Hepatic stellate cell (primary cell): ENCODE measurements at regions not wholly inside any gene's neighbourhood (a gene's known extent, or its start where the extent isn't known, plus 50 kb on each side); places are given as distances from the start of the nearest gene placed in this dataset.
A peak's percentile ranks its signal among the peaks of the same experiment; 100 is the strongest.
"Not testable (repeated sequence)": the region's sequence is repeated elsewhere in the genome, so short reads cannot be mapped to it uniquely, and the experiment has no call there.

ENCODE experiments used
- DNase-seq: peaks from one replicate; pipeline ENCODE4 v3.0.0; 2011; ENCODE audit warnings: low spot score

DNA sequence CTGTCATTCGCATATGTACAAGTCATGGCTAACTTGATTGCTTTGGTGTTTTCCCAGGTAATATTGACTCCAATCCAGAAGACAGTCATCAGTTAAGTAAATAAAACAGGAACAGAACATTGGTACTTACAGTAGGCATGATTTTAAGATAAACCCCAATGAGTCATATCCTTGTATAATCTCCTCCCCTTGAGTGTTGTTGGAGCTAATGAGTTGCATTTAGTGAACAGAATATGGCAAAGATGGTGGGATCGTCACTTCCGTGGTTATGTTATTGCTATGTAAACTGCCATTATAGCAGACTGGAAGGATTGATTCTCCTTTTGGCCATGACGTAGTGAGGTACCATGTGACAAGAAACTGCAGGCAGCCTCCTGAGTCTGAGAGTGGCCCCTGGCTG is 102.2 kb downstream of the TMX1 start:
- DNase-seq = no peak

DNA sequence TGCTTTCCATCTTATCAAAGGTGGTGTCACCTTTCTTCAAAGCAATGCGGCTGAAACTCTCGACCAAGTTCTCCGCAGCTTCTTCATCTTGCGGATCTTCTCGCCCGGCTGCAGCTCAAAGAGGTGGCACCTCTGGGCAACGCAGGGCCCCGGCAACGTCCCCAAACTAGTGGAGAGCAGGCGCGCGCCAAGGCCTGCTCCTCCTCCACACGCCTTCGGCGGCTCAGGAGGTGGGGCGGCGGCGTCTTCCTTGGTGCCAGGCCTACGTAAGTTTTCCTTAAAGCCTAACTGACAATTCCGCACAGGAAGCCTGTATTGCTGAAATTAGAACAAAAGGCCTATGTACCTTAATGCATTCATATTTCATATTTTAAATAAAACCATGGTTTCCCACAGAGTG is 112.0 kb downstream of the TMX1 start:
- no peak for DNase-seq

DNA sequence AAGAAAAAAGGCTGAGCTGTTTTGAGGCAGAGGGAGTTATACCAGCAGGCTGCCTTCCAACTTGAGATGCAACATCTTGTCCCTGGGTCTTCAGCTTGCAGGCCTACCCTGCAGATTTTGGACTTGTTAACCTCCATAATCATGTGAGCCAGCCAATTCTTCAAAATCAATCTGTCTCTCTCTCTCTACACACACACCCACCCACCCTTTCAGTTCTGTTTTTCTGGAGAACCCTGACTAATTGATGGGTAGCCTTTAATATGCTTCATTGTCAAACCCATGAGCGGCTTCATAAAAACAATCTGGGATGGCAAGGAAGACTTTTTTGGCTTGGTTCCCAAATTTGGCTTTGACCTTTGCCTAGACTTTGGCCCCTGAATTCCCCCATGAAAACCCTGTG is 113.9 kb downstream of the TMX1 start:
- no peak for DNase-seq

DNA sequence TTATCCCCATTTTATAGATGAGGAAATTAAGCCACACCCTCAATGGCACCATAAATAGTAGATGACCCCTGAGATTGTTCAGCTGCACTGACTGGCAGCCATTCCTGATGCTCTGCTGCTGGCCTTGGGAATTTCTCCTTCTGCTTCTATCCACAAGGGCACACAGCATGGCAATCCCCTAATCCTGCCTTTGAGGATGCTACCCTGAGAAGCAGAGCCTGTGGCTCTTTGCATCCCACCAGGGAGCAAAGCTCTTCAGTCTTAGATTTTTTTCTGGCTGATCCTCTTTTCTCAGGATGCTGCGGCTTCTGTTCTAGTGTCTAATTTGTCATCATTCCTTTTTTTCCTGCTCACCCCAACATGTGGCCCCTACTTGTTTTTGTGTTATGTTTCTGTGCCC is 114.8 kb downstream of the TMX1 start:
- DNase-seq = no peak

- no peak for DNase-seq
Measured at GRCh38 chr14:51356381-51356780, 116.3 kb downstream of the TMX1 start.

GRCh38 chr14:51357250-51357649 is 117.2 kb downstream of the TMX1 start:
- no peak for DNase-seq

GRCh38 chr14:51360592-51360991 is 120.5 kb downstream of the TMX1 start:
- no peak for DNase-seq

GRCh38 chr14:51365241-51365965 is 125.4 kb downstream of the TMX1 start:
- DNase-seq = no peak

- not testable (repeated sequence) for DNase-seq
Measured at GRCh38 chr14:51366460-51366859, 126.4 kb downstream of the TMX1 start.

DNA sequence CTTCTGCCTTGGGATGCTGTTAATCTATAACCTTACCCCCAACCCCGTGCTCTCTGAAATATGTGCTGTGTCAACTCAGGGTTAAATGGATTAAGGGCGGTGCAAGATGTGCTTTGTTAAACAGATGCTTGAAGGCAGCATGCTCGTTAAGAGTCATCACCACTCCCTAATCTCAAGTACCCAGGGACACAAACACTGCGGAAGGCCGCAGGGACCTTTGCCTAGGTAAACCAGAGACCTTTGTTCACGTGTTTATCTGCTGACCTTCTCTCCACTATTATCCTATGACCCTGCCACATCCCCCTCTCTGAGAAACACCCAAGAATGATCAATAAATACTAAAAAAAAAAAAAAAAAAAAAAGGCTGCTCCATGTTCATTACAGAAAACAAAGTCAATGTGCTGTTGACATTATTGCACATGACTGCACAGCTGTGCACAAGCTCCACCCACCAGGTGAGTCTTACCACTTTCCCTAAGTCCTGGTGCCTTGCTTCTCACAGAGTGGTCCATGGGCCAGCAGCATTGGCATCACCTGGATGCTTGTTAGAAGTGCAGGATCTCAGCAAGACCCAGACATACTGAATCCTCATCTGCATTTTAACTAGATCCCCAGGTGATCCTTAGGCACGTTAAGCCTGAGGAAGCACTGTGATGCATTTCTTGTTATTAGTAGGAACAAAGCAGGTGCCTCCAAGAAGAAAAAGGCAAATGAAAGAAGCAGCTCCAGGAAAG is 127.0 kb downstream of the TMX1 start:
- not testable (repeated sequence) for DNase-seq

DNA sequence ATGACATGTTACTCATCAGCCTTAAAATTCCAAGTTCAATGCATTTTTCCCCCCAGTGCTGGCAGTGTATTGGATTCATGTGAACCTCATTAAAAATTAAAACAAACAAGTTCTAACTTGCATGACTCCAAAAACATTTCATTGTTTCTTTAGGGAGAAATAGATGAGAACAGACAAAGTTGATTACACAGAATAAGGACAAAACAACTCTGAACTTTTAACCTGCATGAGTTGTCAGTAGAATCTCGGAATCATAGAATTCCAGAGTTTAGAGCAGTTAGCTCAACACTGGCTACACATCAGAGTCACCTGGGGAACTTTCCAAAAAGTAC is 127.5 kb downstream of the TMX1 start:
- no peak for DNase-seq

DNA sequence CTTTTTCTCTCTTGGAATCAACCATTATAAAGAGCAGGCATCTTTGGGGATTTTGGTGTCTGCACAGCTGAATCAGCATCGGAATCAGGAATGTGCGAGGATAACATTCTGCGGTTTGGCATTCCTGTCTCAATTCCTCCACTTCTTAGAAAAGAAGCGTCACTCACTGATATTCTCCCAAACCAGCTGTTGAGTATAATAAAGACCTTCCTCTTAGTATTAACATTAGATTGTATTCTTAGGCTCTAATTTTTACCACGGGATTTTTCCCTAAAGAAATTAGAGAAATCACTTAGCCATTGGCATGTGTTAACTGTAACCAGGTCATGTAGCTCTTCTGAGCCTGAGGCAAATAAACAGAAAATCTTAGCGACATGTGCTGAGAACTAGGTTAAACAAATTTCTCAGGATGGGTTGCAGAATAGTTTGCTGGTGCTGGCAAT is 128.7 kb downstream of the TMX1 start:
- DNase-seq = peak; percentile 65

DNA sequence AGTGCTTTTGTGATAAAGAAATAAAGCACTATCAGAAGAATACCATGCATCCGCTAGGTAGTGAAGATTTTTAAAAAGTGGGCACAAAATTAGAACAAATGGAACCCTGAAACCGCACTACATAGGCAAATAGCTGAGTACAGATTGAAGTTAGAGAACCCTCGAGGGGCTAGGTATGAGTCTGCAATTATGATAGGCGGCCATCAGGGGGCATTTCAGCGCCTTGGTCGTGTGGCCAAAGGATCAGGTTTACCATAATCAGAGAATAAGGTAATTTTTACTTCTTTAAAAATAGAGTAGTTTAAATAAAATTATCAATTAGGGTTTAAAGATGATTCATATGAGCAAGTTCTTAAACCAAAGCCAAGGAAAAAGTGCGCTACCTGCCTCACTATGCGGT is 129.8 kb downstream of the TMX1 start:
- DNase-seq = no peak

- no peak for DNase-seq
Measured at GRCh38 chr14:51370758-51371386, 130.8 kb downstream of the TMX1 start.

GRCh38 chr14:51377186-51377585 is 137.1 kb downstream of the TMX1 start:
- not testable (repeated sequence) for DNase-seq

DNA sequence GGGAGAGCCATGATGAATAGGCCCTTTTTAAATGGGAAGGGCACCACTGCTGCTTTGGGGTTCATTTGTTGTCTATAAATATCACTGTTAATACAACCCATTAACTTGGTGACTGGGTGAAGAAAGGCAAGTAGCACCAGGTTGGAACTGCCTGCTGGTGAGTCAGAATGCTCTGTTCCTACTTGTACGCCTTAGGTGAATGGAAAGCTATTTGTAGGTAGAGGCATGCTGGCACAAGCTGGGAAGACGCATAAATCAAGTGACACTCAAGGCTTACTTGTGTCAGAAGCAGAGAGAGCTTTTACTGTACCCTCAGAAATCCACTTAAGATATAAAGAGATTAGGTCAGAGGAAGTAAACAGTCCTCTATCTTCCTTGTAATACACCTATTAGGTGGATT is 142.5 kb downstream of the TMX1 start:
- DNase-seq = no peak

- no peak for DNase-seq
Measured at GRCh38 chr14:51386411-51386810, 146.4 kb downstream of the TMX1 start.

DNA sequence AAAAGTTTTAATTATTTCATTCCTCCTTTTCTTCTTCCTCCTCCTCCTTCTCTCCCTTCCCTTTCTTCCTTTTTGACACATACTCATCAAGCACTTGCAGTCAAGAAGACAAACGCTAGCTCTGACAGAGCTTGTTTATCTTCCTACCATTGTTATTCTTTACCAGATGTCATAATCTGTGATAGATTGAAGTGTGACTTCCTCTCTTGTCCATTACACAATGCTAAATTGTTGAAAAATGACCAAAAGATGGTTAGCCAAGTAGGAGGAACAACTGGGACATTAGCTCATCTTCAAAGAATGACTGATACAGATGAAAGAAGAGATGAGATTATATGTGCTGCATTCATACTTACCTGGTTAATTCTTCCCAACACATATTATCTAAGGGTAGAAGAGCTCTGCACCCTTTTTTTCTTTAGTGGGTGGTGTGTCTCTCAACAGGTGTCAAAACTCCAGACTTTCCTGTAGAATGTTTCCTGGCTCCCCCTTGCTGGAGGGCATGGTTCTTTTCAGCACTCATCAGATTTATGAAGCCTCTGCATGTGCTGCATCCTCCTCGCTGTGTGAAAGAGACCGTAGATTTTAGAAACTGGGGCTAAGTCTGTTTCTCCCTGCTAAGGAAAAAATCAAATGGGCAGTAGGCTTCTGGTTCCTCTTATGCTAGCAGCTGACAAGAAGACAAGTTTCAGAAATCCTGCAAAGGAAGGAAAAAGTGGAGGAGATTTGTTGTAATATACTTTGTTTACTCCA is 147.1 kb downstream of the TMX1 start:
- no peak for DNase-seq

- DNase-seq = no peak
Measured at GRCh38 chr14:51392416-51392815, 152.4 kb downstream of the TMX1 start.

DNA sequence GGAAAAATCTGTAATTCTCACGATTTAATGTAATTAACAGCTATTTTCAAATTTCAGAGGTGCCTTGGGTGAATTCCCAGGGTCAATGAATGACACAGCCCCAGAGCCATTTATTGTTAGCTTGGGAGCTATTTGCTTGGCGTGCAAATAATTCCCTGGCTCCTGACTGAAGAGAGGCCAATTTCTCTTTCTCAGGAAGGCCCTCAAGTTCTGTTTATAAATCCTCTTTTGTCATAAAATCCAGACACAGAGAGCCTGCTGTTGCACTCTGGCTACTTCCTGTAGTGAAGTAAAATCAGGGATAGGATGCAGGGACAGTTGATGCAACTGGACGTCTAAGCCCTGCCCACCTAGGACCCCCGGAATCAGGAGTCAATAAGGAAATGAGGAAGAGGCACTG is 154.3 kb downstream of the TMX1 start:
- peak; percentile 16 for DNase-seq

DNA sequence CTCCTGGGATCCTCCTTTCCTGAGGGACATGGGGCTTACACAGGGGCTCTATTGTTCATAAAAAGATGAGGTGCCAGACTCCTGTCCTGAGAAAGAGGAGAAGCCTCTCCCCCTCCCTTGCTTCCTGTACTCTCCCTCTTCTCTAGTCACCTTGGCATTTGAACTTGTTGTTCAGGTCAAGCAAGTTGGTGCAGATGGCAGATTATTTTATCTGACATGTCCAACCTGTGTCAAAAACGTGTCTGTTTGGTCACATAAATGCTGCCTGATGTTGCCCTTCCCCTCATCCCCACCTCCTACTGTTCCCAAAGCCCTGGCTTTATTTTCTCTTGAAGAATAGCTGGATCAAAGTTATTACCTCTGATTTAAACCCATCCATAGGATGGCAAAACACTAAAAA is 154.8 kb downstream of the TMX1 start:
- no peak for DNase-seq

DNA sequence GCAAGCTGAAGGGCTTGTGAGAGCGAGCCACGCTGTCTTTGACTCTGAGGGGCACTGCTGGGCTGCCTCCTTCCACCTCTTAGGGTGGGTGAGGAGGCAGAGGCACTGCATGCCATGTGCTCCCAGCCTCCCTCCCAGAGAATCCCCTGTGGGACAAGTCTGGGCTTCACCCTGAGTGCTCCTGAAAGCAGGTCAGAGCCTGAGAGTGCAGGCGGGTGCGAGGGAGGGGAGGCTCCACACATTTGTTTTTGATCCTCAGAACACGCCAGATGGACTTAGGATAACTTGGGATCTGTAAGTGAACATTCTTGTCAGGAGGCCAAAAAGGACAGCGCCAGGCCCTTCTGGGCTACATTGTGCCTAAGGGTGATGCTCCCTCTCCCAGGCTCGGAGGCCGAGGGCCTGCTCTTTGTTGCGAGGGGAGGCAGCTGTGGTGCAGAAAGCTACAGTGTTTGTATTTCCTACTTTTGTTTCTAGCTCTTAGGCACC is 155.4 kb downstream of the TMX1 start:
- DNase-seq = peak; percentile 63
